CD4-positive, alpha-beta T cell treated with Interleukin-15 for 4 hours (primary cell): ENCODE measurements at regions not wholly inside any gene's neighbourhood (a gene's known extent, or its start where the extent isn't known, plus 50 kb on each side); places are given as distances from the start of the nearest gene placed in this dataset.
"Not testable (repeated sequence)": the region's sequence is repeated elsewhere in the genome, so short reads cannot be mapped to it uniquely, and the experiment has no call there.

Source experiments
- DNase-seq: peaks from one replicate; pipeline ENCODE4 v3.0.0-alpha.2; 2020; ENCODE audit warnings: low spot score

DNA sequence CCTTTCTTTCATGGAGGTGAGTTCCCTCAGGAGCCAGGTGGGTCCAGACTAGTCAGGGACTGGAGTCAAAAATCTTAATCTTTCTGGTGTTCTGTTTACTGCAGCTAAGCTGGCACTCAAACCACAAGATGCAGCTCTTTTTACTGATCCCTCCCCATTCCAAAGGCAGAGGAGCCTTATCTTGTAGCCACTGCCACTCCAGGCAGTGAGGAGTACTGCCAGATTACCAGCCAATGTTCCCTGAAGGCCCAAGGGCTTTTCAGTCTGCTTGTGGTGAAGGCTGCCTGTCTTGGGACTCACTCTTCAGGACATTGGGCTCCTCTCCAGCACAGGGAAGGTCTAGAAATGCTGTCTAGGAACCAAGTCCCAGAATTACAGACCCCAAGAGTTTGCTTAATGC is 490.4 kb upstream of the ADGRB3 start:
- no peak for DNase-seq

DNA sequence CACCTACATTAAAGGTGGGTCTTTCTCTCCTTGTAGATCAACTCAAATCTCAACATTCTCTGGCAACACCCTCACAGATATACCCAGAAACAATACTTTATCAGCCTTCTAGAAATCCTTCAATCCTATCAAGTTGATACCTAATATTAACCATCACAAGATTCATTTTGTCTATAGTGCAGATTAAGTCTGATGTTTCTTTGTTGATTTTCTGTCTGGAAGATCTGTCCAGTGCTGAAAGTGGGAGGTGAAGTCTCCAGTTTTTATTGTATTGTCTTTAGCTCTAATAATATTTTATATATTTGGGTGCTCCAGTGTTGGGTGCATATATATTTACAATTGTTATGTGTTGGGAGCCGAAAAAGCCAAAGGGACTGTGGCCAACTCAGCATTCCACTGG is 493.9 kb upstream of the ADGRB3 start:
- DNase-seq, result no peak

- no peak for DNase-seq
Observed at GRCh38 chr6:68139130-68139529, 496.0 kb upstream of the ADGRB3 start.

GRCh38 chr6:68134796-68135195 is 500.3 kb upstream of the ADGRB3 start:
- DNase-seq, result no peak

GRCh38 chr6:68128211-68128610 is 506.9 kb upstream of the ADGRB3 start:
- DNase-seq, result no peak

DNA sequence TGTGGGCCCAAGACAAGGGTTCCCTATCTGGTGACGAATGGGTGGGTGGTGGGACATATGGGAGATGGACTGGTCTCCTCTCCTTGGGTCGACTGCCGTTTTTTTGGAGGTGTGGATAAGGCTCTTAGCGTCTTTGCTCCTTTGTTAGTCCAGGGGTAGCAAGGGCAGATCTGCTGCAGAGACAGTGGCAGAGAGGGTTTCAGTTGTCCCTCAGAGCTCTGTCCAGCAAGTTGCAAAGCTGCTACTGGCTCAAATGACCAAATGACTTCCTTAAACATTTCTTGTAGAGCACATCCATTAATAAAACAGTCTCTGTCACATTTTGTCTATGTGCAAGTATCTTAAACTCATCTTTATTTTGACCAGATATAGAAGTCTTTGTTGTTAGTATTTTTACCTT is 508.0 kb upstream of the ADGRB3 start:
- no peak for DNase-seq

DNA sequence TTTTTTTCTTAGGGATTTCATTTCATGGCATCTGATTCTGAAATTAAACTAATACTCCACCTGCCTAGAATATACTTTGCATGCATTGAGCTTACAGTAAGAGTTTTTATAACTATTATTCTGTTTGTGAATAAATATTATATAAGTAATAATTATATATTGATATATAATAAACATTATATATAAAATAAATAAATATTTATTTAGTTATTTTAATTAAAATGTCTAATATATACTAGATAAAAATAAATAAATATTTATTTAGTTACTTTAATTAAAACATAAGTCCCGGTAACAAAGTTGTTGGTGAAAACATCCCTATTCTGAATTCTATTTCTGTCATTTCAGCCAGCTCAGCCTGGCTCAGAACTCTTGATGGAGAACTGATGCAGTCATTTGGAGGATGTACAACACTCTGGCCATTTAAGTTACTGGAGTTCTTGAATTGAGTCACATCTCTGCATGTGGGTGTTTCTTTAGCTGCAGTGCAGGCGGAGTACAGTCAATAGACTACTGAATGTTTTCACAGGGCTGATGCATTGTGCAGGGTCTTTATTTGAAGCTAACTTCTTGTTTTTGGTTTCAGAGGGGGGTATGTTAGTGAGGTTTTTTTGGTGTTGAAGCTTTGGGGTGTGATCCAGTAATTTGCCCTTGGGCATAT is 508.9 kb upstream of the ADGRB3 start:
- no peak for DNase-seq

- not testable (repeated sequence) for DNase-seq
Observed at GRCh38 chr6:68122975-68123374, 512.1 kb upstream of the ADGRB3 start.

- no peak for DNase-seq
Observed at GRCh38 chr6:68122032-68122431, 513.0 kb upstream of the ADGRB3 start.

DNA sequence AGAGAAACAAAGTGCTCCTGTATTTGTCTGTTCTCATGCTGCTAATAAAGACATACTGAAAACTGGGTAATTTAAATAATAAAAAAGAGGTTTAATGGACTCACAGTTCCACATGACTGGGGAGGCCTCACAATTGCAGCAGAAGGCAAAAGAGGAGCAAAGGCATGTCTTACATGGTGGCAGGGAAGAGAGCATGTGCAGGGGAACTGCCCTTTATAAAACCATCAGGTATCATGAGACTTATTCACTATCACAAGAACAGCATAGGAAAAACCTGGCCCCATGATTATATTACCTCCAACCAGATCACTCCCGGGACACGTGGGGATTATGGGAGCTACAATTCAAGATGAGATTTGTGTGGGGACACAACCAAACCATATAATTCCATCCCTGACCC is 514.1 kb upstream of the ADGRB3 start:
- not testable (repeated sequence) for DNase-seq

DNA sequence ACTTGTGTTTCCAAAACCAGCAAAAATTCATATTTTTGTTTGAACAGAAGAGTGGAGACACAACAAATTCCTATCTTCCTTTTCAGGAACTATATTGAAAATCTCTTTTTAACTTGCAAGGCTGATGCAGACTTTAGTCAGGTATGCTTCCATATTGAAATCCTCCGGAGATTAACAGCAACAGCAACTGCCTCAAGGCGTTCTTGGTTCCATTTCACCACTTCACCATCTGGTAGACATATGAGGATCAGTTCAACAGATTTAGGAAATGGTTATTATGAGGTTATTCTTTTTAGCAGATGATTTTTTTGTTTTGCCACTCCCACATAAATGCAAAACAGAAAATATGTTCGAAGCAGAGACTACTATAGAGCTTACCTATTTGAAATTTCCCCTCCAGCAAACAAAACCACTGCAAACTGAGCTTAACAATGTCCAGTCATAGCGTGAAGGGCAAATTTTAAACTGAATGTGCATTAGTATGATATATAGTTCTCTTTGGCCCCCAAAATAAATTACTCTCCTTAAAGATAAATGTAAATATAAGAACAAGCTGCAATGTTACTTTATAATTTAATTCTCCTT is 520.5 kb upstream of the ADGRB3 start:
- no peak for DNase-seq

- no peak for DNase-seq
Observed at GRCh38 chr6:68108233-68108835, 526.7 kb upstream of the ADGRB3 start.

DNA sequence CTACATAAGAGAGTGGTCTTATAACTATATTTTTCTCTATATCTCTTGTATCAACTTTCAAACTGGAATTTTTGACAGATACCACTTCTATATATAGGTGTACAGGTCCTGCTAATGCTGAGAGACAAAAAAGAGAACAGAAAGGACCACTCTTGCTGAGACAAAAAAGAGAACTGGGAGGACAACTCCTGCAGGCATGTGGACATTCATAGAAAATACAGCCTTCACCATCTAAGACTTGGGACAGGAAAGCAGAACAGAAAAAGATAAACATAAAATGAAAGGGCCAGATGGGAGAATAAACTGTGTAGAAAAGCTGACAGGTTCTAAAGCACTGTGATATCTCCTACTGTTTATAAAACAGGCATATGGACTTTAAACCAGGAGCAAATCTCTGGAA is 541.0 kb upstream of the ADGRB3 start:
- DNase-seq, result no peak

DNA sequence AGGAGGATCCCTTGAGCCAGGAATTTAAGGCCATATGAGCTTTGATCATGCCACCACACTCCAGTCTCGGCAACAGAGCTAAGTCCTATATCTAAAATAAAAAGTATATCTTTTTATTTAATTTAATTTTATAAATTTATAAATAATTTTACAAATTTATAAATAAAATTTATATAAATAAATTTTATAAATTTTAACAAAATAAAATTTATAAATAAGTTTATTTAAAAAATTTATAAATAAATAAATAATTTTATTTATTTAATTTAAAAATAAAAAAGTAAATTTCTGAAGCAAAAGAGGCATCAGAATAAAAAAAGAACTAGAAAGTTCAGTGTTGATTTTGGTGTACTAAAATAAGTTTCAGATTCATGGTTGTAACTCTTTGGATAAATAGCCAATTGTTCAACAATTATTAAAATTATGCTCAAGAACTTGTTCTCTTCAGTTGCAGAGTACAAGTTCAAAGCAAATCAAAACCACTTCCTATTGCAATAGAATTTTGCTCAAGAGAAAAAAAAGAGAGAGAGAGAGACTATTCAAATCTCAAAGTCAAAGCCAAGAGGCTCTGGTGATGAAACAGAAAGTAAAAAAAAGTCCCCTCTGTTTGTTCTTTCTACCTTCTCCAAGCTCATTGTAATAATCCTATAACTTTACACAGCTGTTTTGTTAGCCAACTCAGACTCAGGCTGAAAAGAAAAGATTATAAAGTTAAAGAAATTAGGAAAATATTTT is 547.5 kb upstream of the ADGRB3 start:
- no peak for DNase-seq

- no peak for DNase-seq
Observed at GRCh38 chr6:68086199-68086598, 548.9 kb upstream of the ADGRB3 start.

DNA sequence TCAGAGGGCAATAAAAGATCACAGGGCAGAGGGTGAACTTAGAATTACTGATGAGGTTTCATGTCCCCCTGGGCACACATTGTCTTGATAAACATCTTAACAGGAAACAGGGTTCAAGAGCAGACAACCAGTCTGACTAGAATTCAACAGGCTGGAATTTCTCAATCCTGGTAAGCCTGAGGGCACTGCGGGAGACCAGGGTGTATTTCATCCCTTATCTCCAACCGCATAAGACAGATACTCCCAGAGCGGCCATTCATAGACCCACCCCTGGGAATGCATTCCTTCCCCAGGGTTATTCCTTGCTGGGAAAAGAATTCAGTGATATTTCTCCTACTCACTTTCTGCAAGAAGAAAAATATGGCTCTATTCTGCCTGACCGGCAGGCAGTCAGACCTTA is 549.5 kb upstream of the ADGRB3 start:
- not testable (repeated sequence) for DNase-seq

DNA sequence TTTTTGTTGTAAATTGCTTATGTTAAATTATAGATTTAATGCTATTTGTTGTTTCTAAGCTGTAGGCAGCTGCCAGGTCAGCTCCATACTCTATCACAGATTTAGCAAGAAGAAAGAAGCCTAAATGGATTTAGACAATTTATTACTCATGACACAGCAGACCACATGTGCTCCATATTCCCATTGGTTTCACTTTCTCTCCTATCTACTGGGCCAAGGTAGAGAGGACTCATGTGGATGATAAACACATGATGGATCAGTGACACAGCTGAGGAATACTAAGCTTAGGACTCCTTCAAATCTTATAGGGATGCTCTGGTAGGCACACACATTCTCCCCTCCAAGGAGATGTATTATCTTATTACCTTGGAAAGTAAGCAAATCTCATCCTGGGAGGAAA is 553.0 kb upstream of the ADGRB3 start:
- no peak for DNase-seq

DNA sequence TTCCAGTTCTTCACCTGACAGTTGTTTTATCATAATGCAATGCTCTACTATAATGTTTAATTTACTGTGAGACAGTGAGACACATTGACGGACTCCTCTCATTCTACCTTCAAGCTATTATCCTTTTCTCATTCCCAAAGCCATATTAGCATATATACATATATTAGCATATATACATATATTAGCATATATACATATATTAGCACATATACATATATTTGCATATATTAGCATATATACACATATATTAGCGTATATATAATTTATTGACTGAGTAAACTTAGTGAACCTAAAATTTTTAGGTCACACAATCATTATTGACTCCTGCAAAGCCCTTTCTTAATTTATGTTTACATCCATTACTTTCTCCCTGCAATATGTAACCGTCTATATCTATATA is 555.0 kb upstream of the ADGRB3 start:
- DNase-seq, result no peak

- DNase-seq, result no peak
Observed at GRCh38 chr6:68077661-68078060, 557.4 kb upstream of the ADGRB3 start.

DNA sequence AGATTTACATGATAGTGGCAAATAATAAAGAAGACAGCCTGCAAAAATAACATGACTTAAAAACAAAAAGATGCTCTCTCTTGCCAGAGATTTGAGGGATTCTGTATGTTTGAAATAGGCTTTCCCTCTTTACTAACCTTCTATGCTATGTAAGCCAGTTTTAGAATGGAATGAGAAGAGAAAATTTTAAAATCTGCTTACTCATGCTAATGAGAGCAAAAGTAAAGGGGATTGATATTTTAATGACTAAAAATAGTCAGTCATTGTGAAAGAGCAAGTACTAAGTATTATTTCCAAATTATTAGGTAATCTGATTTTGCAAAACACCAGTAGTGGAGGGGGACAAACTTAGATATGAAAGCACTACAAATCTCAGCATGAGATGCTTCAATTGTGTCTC is 563.3 kb upstream of the ADGRB3 start:
- no peak for DNase-seq

DNA sequence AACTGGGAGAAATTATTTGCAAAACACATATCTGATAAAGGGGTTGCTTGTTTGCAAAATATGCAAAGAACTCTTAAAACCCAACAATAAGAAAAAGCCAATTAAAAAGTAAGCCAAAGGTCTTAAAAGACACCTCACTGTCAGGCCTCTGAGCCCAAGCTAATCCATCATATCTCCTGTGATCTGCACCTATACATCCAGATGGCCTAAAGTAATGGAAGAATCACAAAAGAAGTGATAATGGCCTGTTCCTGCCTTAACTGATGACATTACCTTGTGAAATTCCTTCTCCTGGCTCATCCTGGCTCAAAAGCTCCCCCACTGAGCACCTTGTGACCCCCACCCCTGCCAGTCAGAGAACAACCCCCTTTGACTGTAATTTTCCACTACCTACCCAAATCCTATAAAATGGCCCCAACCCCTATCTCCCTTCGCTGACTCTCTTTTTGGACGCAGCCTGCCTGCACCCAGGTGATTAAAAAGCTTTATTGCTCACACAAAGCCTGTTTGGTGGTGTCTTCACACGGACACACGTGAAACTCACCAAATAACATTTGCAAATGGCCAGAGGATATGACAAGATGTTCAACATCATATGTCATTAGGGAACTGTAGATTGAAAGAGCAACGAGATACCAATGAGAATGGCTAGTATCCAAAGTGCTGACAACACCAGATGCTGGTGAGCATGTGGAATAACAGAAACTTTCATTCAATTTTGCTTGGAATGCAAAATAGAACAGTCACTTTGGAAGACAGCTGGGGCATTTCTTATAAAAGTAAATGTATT is 565.0 kb upstream of the ADGRB3 start:
- DNase-seq, result no peak

DNA sequence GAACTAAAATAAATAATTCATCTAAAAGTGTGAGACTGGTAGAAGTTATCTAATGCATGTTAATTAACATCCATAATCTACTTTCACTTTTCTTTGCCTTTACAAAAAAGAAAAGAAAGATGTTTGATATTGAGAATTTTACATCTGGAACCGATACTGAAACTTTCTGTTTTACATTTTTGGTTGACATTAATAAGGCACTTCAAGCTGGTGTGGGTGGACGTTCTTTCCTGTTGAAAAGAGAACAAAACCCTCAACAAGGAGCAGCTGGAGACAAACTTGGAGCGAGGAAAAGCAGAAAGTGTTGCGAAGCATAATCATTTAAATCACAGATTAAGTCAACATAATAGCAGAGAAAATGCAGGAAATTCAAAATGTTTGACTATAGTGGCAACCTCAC is 575.2 kb upstream of the ADGRB3 start:
- no peak for DNase-seq
